Stimulated activated CD4-positive, alpha-beta T cell treated with anti-CD3 and anti-CD28 coated beads, Interleukin-1b, Interleukin-23, amount 100 ng/mL, for 24 hours (primary cell): ENCODE measurements at regions not wholly inside any gene's neighbourhood (a gene's known extent, or its start where the extent isn't known, plus 50 kb on each side); places are given as distances from the start of the nearest gene placed in this dataset.
A peak's percentile ranks its signal among the peaks of the same experiment; 100 is the strongest.

Source experiments
- DNase-seq, 4 experiments: peaks; one replicate each; pipeline ENCODE4 v3.0.0-alpha.2; 2020; ENCODE audit warnings: low read depth in 4 of 4, low spot score in 1 of 4

DNA sequence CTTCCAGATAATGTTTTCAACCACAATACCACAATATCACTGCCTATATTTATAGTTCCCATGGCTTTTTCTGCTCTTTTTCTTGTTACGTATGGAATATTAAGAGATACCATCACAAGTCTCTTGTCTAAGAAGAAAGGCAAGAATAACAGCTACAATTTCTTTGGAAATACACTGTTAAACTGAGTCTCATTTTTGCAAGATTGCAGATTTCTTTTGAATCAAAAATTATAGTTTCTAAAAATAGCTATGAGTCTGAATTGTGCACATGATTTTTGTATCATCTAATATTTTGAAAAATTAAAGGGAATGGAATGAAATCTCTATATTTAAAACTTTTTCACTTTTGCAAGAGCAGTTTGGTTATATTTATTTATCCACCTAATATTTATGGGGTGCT, 1120.8 kb downstream of the EFNB2 start:
- DNase-seq = no peak

DNA sequence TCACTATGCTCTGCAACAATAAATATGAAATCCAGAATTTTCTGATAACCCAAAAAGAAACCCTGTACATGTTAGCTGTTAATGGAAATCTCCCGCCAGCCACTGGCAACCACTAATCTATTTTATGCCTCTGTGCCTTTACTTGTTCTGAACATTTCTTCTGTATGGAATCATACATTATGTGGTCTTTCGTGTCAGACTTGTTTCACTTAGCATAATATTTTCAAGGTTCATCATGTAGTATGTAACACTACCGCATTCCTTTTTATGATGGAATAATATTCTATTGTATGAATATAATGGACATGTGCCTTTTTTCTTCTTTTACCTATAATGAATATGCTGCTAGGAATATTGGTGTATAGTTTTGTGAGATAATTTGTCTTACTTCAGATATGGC, 1123.3 kb downstream of the EFNB2 start:
- DNase-seq = no peak

DNA sequence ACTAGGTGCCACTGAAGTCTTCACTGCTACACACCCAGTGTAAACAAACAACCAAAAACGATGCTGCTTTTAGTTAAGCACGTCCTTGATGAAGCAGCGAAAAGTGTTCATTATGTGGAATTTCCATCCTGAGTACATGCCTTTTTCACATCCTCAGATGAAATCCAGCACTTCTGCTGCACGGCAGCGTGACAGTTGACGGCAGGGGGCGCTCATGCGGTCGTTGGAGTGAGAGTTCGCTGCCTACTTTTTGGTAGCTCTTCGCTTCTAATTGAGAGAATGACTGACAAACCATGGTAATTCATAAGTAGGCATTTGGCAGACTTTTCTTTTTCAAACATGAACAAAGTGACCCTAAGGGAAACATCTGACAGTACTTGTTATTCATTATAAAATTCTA, 1124.9 kb downstream of the EFNB2 start:
- peak in 3 of 4 experiments; percentile 12 to 20 (median 14) for DNase-seq

DNA sequence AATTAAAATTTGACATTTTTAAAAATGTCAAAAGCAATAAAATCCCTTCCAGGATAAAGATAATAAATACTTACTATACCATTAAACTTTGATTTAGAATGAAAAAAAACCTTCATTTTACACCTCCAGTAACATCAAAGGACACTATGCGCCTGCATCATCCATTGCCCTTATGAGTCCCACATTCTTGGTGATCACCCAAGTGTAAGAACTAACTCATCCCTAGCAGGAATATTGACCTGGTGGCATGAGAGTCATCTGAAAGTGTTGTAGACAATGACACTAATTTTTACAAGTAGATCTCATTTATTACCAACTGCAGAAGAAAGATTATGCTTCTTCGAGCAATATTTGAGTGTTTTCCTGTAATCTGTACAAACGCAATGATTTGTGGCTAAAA, 1128.9 kb downstream of the EFNB2 start:
- no peak for DNase-seq

DNA sequence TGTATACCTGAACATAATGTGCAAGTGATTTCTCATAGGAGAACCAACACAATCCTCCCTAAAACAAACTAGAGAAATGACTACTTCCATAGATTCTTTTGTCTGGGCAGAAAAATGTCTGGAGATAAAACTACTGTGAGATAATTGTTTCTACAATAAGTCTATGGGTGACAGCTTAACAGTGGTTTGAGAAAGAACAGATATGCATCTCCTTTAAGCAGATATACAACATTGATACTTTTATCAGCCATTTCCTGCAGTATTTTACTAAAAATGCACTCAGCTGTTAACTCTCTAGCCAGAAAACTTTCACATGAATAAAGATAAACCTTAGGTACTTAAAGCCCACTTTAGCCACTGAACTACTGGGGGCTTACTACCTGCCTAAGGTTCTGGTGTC, 1132.4 kb downstream of the EFNB2 start:
- DNase-seq = no peak

DNA sequence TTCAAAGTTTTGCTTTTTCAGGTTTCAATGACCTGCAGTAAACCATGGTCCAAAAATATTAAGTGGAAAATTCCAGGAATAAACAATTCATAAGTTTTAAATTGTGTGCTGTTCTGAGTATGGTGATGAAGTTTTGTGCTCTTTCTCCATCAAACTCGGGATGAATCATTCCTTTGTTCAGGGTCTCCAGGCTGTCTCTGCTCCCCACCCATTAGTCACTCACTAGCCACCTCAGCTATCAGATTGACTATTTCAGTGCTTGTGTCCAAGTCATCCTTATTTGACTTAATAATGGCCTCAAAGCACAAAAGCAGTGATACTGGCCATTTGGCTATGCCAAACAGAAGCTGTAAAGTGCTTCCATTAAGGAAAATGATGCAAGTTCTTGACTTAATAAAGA, 1140.4 kb downstream of the EFNB2 start:
- DNase-seq = no peak

DNA sequence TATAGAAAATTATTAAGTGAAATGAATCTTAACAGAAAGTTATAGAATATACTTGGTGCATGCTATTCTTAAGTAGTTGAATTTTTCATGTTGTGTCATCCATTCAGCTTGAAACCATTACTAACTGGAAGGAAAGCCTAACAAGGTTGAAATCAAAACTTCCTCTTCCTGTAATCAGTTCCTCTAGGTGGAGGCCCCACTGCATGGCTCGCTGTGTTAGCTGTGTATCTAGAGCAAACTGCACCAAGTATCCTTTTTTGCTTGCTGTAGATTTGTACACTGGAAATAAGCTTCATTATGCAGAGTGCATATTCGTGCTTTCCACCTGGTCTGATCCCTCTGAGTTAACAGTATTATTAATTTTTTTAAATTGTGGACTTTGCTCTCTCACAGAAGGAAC, 1146.1 kb downstream of the EFNB2 start:
- no peak for DNase-seq

DNA sequence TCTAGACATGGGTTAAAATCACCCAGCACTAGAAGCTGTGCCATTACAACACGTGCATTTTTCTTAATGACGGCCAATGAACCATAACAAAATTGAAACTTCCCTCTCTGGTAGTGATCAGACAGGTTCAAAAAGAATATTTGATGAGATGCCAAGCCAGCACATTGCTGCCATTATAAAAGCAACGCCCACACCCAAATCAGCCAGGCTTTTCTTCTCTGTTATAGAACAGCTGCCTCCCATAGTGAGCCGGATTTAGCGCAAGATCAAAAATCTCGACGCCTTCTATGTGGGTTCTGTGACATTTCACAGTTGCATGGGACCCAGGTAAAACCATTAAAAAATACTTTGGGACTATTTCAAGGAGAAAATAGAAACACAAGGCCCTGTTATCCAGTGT, 1158.0 kb downstream of the EFNB2 start:
- DNase-seq = no peak

DNA sequence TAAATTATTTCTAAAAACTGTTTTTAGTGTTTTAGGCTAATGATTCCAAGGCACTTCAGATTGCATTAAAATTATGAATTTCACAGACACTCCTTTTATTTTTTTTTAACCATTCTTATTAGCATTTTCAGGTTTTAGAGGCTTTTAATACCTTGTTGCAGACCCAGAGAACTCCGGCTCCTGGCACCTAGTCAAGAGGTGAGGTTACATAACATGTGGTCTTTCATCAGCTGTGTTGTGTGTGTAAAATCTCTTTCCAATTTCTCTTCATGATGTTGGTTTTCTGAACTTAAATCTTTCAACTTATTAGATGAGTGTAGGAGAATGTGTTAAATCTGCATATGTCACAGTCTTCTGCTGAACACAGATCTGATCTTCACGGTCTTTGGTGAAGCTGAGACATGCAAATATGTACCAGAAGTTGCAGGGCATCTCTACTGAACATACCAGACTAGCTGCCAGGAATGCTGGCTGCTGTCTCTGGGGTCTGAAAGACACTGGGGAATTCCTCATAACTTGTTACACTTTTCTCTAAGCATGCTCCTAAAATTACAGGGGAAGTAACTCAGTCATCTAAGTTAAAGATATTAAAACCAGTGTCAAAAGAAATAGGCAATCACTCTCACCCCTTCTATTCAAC, 1165.3 kb downstream of the EFNB2 start:
- no peak for DNase-seq

DNA sequence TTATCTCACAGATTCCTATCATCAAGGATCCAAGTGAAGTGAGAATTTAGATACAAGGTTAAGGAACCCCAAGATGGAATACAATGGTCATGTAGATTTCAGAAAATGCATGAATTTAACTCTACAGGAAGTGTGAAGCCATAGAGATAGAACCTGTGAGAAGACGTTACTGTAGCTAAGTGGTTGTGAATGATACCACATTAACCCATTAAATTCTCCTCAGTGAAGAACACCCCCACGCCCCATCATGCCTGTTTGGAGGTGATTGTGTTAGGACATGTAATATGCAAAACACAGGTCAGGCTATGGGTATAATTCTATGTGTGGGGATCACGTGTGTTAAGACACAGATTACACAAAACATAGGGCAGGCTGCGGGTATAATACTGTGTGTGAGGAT, 1166.7 kb downstream of the EFNB2 start:
- no peak for DNase-seq

DNA sequence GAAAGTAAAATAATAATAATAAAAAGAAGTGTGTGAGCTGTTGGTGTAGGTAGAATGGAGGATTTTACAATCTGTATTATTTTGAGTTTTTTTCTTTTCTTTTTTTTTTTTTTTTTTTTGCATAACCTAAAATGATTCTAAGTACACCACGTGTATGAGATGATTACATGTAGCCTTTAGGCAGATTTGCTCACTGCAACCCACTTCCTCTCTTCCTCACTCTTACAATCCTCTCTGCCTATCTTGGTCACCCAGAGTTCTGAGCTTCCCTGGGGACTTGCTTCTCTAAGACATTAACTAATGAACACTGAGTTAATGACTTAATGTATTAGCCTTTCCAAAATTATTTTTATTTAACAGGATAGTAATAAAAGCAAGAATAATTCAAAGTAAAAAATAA, 1169.6 kb downstream of the EFNB2 start:
- no peak for DNase-seq

DNA sequence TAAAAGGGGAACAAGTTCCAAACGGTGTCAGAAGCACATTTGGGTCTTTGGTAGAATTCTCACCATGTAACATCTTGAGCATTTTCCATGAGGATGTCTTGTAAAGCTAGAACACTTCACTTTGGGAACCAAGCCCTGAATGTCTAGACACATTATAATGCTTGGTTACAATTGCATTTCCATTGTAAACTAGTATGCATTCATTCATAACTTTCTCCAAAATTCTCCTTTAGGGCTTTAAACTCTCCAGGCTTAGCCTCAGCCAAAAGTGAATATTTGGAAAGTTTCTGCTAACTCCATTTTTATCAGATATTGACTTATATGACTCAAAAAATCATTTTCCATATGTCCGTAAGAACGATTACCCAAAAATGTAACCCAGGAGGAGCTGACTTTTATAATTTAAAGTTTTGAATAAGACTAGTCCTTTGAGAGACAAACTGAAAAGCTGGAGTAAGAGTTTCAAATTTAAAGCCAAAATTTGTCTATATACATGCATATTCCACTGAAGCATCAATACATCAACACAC, 1170.4 kb downstream of the EFNB2 start:
- DNase-seq = no peak

DNA sequence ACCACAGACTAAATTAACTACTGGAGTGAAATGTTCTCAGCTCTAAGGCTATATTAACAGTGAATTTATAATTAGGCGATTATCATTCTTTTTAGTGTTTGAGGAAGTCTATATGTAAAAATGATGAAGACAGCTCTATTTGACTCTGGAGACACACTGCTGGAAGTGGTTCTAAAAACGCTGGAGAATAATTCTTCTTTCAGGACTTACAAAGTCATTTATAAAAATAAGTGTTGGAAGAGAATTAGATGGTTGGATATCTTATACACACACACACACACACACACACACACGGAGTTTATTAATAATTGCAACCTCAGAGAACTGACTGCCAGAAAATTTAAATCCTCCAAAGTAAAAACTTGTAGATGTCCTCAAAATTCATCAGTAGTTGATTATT, 1171.3 kb downstream of the EFNB2 start:
- no peak for DNase-seq

DNA sequence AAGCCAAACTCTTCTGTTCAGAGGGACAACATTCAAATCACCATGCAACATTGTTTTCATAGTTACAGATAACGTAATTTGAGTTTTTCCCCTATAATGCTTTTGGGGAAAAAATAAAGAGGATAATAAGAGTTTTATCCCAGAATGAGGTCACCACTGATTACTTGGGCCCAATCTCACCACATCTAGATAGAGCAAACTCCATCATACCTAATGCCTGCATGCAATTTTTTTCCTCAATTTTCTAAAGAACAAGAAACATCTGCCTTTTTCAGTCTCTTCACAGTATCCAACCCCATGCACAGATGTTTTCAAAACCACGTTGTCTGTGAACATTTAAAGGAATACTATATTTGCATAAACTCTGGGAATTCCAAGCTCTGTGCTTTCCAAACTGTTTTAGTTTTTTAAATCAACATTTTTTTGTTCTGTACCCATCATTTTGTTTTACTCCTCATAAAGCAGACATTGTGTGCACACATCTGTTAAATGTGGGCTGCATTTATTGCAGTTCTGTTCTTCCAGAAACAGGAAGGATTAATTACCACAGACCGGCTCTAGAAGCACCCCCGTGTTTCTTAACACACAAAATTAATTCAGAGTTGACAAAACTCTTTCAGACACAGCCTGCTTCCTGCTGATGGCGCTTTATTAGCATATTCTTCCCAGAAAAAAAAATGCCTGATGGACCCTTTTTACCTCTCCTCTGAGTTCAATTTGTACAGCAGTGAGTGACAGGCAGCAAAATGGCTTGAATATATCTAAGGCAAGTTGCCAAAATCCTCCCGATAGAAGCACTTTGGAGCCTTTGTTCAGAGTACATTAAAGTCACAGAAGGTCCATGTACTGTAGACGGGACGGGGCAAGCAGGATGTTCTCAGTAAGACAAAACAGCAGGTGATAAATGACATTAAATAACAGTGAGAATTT, 1171.9 kb downstream of the EFNB2 start:
- DNase-seq = no peak

DNA sequence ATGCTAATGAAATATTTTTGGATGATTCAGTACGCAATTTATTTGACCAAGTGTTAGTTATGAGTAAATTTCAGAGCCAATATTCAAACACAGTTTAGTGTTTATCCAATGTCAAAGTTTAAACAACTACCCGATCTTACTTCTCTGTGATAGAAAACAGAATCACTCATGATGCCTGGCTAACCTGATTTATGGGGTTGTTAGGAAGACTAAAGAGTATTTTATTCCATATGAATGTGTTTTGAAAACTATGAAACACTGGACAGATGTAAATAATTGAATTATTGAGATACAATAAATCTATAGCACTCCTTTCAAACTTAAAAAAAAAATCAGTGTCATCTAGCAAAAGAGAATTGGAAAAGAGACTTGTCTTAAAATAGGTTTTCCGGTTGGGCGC, 1181.8 kb downstream of the EFNB2 start:
- no peak for DNase-seq

DNA sequence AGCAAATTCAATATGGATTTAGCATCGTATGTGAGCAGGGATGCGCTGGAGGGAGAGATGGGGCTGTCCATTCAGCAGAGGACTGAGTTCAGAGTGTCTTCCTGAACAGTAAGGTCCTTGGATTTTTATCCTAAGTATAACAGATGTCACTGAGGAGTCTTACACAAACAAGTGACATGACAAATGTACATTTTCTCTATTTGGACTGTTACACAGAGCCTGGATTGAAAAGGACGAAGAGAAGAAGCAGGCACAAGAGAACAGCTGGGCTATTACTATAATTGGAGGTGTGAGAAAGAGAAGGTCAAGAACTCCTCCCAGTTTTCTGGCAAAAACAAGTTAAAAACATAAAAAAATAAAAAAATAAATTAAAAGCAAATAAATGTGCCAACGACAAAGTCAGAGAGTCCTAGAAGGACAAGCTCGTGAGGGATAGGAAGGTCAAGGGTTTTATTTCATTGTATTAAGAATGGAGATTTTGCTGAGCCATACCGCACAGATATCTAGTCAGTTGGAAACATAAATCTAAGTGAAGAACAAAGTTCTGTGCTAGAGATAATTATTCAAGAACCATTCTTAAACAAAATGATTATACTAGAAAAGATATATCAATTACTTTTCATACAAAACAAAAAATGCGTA, 1186.3 kb downstream of the EFNB2 start:
- no peak for DNase-seq

DNA sequence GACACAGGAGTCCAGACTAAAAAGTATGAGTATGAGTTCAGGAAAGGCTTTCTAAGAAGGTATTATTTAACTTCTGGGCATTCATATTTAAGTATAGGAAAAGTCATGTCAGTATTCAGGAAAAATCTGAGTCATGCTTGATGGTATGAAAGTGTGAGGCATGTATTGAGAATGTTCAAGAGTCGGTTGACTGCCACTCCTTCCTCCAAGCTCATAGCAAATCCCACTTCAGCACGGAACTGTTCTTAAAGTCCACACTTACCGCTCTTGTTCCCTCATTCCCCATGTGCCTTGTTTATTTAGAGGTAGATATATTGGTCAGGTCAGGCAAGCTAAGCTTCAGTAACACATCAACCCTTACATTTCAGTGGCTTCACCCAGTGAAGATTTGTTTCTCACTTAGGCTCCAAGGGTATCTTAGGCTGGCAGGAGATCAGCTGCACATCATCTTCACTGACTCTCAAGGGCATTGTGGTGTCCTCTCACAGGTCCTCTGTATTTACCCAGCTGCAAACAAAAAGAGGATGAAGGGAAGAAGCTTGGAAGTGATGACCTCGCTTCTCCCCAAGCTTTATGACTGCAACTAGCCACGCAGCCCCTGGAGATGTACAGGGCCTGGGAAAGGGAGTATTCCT, 1189.2 kb downstream of the EFNB2 start:
- DNase-seq = no peak

DNA sequence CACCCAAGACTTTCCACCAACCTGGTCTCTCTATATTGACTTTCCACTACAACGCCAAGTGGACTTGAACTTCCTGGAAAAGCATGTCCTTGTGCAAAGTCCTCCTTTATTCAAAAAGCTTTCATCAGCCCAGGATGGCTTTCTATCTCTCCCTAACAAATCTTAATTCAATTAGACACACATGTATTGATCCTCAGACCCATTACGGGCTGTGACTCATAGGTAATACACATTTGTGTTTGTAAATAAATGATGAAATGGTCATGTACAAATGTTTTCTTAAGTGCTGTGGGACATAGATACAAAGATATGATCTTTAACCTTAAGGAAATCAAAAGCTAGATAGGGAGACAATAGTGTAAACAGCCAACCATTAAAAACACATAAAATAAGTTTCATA, 1189.7 kb downstream of the EFNB2 start:
- DNase-seq = no peak

DNA sequence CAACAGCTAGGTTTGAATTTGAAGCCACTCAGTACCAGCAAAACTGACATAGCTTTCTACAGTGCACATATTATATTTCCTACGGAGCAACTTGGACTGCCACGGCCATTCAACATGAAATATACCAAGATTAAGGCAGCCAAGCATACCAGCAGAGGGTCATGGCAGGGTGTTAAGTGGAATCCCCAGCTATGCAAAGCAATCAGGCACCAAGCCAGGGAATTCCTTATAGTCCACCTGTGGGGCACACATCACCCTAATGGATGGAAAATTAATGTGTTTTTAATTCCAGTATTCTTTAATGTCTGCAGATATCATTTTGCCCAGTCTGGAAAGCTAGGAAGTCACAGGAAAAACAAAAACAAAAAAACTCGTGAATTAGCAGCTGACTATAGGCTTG, 1190.3 kb downstream of the EFNB2 start:
- DNase-seq = no peak

DNA sequence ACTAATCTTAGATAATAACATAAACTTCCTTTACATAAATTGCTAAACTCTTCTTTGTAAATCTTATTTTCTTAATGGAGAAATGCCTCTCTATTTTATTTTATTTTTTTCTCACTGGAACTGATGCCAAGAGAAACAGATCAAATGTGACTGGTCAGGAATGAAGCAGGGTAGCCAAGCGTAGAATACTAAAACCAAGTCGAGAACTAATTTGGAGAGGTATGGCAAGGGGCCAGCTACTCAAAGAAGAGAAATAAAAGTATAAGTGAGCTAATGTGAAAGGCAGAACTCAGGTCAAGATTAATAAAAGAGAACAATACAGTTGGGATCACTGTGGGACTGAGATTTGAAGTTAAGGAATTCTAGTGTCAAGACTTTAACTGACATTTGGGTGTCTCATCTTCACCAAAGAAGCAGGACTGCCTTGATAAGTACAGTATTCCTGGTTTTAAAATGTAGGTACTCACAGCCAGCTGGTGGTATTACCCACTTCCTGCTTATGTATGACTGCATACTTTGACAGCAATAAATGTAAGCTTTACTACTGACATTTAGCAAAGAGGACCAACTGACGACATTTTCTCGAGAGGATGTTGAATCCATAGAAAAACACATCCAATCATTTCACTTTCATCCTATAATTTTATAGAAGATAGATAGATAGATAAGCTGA, 1192.2 kb downstream of the EFNB2 start:
- no peak for DNase-seq

DNA sequence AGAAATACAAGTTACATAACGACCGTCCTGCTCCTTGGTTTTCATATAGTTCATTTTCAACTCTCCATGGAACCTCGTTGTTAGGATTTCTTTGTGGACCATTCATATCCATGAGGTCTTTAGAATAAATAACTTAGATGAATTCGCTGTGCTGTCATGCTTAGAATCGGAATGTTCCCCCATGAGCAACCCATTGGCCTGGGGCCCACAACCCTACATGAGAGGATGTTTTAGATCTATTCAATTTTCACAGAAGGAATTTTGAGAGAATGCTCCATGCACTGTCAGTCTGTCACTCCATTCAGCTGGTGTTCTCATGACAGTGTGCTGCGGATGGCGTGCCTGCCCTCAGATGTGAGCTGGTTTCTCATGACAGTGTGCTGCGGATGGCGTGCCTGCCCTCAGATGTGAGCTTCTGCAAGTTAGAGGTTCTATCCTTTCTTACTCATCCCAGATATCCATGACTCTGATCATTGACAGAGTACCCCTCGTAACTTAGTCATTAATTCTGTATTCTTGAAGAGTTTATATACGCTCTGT, 1193.1 kb downstream of the EFNB2 start:
- no peak for DNase-seq
